ENCODE measurements at regions not wholly inside any gene's neighbourhood (a gene's known extent, or its start where the extent isn't known, plus 50 kb on each side); places are given as distances from the start of the nearest gene placed in this dataset.

GRCh38 chr9:82369251-82369945 lies 380.8 kb downstream of the SPATA31D1 start:
- H3K4me1 ChIP-seq (ENCODE audit: control insufficient read depth, insufficient read depth, low read length) = 0 out of 2 replicates have a peak, but pooled peaks cover 2% of the 10 kb centered on the region
- ChIA-PET CTCF (no interaction called here), POLR2A (no interaction called here)
- no peaks in the 10 kb centered on the region for H3K9me3 ChIP-seq (ENCODE audit: control insufficient read depth, insufficient read depth, low read depth, low read length)
- no peak overlapping the region for H3K27ac ChIP-seq (ENCODE audit: extremely low read depth, low read depth, low read length)
- no peak for TF ChIP-seq ZNF792 (tag by site-specific recombination; IDR thresholded peaks at IDR 0.05)
- TF ChIP-seq ZNF292 (tag by site-specific recombination; IDR thresholded peaks at IDR 0.05; ENCODE audit: borderline replicate concordance, low read depth) = no peak
- TF ChIP-seq ZNF121 (tag by site-specific recombination; IDR thresholded peaks at IDR 0.05) = no peak
- no peak for TF ChIP-seq ZBTB1 (tag by site-specific recombination; IDR thresholded peaks at IDR 0.05)
- no peak for TF ChIP-seq ZIC2 (tag by site-specific recombination; IDR thresholded peaks at IDR 0.05)
- no peak for TF ChIP-seq ZNF488 (tag by site-specific recombination; IDR thresholded peaks at IDR 0.05)
- no peak for TF ChIP-seq ZNF223 (tag by site-specific recombination; IDR thresholded peaks at IDR 0.05)
- TF ChIP-seq, protein P1, sequence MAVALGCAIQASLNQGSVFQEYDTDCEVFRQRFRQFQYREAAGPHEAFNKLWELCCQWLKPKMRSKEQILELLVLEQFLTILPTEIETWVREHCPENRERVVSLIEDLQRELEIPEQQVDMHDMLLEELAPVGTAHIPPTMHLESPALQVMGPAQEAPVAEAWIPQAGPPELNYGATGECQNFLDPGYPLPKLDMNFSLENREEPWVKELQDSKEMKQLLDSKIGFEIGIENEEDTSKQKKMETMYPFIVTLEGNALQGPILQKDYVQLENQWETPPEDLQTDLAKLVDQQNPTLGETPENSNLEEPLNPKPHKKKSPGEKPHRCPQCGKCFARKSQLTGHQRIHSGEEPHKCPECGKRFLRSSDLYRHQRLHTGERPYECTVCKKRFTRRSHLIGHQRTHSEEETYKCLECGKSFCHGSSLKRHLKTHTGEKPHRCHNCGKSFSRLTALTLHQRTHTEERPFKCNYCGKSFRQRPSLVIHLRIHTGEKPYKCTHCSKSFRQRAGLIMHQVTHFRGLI (tag by site-specific recombination; IDR thresholded peaks at IDR 0.05) = no peak
- TF ChIP-seq GLI2 (tag by site-specific recombination; IDR thresholded peaks at IDR 0.05; ENCODE audit: borderline replicate concordance, low read depth) = no peak
- TF ChIP-seq, protein P2, sequence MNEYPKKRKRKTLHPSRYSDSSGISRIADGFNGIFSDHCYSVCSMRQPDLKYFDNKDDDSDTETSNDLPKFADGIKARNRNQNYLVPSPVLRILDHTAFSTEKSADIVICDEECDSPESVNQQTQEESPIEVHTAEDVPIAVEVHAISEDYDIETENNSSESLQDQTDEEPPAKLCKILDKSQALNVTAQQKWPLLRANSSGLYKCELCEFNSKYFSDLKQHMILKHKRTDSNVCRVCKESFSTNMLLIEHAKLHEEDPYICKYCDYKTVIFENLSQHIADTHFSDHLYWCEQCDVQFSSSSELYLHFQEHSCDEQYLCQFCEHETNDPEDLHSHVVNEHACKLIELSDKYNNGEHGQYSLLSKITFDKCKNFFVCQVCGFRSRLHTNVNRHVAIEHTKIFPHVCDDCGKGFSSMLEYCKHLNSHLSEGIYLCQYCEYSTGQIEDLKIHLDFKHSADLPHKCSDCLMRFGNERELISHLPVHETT (tag by site-specific recombination; IDR thresholded peaks at IDR 0.05) = no peak
- TF ChIP-seq ZNF768 (tag by site-specific recombination; IDR thresholded peaks at IDR 0.05) = no peak
- no peak for TF ChIP-seq ZNF140 (tag by site-specific recombination; IDR thresholded peaks at IDR 0.05)
- no peak for TF ChIP-seq ZNF311 (tag by site-specific recombination; IDR thresholded peaks at IDR 0.05; ENCODE audit: borderline replicate concordance)
- TF ChIP-seq HOXA7 (CRISPR knock-in tag; IDR thresholded peaks at IDR 0.05; ENCODE audit: borderline replicate concordance) = no peak
- TF ChIP-seq INSM2 (tag by site-specific recombination; IDR thresholded peaks at IDR 0.05) = no peak
- no peak for TF ChIP-seq ZNF114 (tag by site-specific recombination; IDR thresholded peaks at IDR 0.05)
- TF ChIP-seq, protein P3, sequence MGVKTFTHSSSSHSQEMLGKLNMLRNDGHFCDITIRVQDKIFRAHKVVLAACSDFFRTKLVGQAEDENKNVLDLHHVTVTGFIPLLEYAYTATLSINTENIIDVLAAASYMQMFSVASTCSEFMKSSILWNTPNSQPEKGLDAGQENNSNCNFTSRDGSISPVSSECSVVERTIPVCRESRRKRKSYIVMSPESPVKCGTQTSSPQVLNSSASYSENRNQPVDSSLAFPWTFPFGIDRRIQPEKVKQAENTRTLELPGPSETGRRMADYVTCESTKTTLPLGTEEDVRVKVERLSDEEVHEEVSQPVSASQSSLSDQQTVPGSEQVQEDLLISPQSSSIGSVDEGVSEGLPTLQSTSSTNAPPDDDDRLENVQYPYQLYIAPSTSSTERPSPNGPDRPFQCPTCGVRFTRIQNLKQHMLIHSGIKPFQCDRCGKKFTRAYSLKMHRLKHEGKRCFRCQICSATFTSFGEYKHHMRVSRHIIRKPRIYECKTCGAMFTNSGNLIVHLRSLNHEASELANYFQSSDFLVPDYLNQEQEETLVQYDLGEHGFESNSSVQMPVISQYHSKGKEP (tag by site-specific recombination; IDR thresholded peaks at IDR 0.05) = no peak
- no peak for TF ChIP-seq ZNF623 (tag by site-specific recombination; IDR thresholded peaks at IDR 0.05)
- H3K4me3 ChIP-seq (ENCODE audit: low read depth, low read length) = no peak overlapping the region
- H3K36me3 ChIP-seq (ENCODE audit: control insufficient read depth in 2 of 2, insufficient read depth in 1 of 2, low read length in 2 of 2) = no peaks in the 10 kb centered on the region

GRCh38 chr9:82375041-82375440 lies 386.5 kb downstream of the SPATA31D1 start:
- Histone ChIP-seq H3K4me3 (ENCODE audit: low read depth, low read length) (no peak overlapping the region), H3K9me3 (ENCODE audit: control insufficient read depth, insufficient read depth, low read depth, low read length) (no peaks in the 10 kb centered on the region)
- CTCF ChIA-PET = no interaction called here
- TF ChIP-seq ZNF792 (tag by site-specific recombination; IDR thresholded peaks at IDR 0.05) (no peak), ZNF362 (tag by site-specific recombination; IDR thresholded peaks at IDR 0.05) (no peak), PRDM1 (tag by site-specific recombination; IDR thresholded peaks at IDR 0.05) (no peak), ZBTB17 (tag by site-specific recombination; IDR thresholded peaks at IDR 0.05) (no peak), SP7 (tag by site-specific recombination; IDR thresholded peaks at IDR 0.05) (no peak), ZNF184 (tag by site-specific recombination; IDR thresholded peaks at IDR 0.05) (no peak), KLF7 (tag by site-specific recombination; IDR thresholded peaks at IDR 0.05; ENCODE audit: borderline replicate concordance) (no peak), FEZF1 (tag by site-specific recombination; IDR thresholded peaks at IDR 0.05) (no peak), ZNF585B (tag by site-specific recombination; IDR thresholded peaks at IDR 0.05) (no peak)
- TF ChIP-seq, protein P4, sequence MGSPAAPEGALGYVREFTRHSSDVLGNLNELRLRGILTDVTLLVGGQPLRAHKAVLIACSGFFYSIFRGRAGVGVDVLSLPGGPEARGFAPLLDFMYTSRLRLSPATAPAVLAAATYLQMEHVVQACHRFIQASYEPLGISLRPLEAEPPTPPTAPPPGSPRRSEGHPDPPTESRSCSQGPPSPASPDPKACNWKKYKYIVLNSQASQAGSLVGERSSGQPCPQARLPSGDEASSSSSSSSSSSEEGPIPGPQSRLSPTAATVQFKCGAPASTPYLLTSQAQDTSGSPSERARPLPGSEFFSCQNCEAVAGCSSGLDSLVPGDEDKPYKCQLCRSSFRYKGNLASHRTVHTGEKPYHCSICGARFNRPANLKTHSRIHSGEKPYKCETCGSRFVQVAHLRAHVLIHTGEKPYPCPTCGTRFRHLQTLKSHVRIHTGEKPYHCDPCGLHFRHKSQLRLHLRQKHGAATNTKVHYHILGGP (tag by site-specific recombination; IDR thresholded peaks at IDR 0.05) = no peak

More at GRCh38 chr9:82375041-82375440, 386.5 kb downstream of the SPATA31D1 start:
- H3K27ac ChIP-seq (ENCODE audit: extremely low read depth, low read depth, low read length) = no peak overlapping the region
- H3K4me1 ChIP-seq (ENCODE audit: control insufficient read depth, insufficient read depth, low read length) = no peaks in the 10 kb centered on the region
- H3K36me3 ChIP-seq (ENCODE audit: control insufficient read depth in 2 of 2, insufficient read depth in 1 of 2, low read length in 2 of 2) = no peaks in the 10 kb centered on the region
- POLR2A ChIA-PET = no interaction called here
